M059J (cell line): ENCODE measurements at regions not wholly inside any gene's neighbourhood (a gene's known extent, or its start where the extent isn't known, plus 50 kb on each side); places are given as distances from the start of the nearest gene placed in this dataset.
"Not testable (repeated sequence)": the region's sequence is repeated elsewhere in the genome, so short reads cannot be mapped to it uniquely, and the experiment has no call there.

Source experiments
- DNase-seq: peaks from one replicate; pipeline ENCODE4 v3.0.0-alpha.2; 2012; ENCODE audit warnings: low read depth

DNA sequence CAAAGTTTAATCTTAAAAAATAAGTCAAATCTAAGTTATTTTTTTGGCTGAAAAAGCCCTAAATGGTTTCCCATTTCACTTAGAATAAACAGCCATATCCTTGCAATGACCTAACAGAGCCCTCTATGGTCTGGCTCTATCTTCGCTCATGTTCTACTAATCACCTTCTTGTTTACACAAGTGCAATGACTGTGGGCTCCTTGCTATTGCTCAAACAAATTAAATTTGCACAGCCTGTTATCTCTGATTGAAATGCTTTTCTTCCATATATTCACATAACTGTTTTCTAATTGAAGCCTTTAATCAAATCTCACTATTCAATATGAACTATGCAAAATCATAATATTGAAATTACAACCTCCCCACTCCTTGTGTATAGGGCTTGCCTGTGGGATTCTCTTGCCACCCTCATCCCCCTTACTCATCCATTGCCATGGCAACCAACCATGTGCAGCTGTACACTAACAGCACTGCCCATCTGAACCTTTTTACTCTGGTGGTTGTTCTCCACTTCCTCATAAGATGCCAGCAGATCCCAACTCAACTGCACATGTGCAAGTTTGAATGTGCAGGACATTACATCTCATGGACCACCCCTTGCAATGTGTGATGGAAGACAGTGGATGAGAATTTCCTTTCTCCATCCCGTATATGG lies 1083.2 kb downstream of the SOCS6 start:
- no peak for DNase-seq

DNA sequence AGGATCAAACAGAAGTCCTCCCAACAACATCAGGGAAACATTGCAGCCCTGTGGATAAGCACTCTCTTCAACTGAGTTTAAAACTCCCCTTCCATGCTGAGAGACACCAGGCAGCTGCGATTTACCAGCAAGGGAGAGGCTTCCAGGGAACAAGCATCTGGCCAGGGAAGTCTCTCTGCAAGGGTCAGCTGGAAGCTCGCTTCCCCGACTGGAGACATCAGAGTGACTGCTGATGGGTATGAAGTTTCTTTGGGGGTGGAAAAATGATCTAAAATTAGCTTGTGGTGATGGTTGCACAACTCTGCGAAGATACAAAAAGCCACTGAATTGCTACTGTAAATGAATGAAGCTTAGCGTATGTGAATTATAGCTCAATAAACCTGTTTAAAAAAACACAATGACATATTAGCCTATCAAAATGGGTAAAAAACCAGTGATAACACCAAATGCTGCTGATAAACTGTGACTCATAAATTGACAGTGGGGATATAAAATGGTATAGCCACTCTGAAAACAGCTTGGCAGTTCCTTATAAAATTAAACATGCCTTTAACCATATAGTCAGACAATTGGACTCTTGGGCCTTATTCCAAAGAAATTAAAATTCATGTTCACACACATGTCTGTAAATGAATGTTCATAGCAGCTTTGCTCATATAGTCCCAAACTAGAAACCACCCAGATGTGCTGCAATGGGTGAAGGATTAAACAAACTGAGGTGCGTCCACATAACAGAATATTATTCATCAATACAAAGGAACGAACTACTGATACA lies 1082.0 kb downstream of the SOCS6 start:
- no peak for DNase-seq

DNA sequence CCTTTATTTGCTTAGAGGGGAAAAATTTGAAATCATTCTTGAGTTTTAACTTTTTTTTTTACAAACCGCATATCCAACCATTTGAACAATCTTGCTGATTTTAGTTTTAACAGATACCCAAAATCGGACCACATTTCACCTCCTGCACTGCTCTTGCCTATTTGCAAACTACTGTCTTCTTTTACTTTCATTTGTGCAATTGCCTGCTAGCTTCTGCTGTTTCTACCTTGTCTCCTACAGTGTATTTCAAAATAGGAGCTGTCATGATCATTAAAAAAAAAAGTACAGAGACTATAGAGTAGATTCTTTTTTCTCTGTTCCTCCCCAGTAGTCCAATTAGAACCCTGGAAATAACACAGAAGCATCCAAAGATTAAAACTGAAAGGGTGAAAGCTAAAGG lies 1081.2 kb downstream of the SOCS6 start:
- DNase-seq: no peak

DNA sequence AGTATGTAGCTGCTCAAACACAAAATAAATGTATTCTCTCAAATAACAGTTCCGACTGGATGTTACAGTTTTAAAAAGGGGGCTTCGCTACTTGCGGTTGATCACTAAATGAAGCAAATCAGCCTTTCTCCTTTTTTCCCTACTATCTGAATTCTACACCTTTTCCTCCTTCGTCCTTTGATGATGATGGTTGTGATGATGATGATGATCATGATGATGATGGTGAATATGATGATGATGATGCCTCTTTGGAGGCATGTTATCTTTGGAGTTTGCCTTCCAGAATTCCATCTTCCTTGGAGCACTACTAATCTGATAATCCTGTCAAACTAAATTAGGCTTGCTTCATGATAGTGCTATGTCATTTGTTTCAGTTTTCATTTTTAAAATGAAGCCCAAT lies 1073.3 kb downstream of the SOCS6 start:
- no peak for DNase-seq

DNA sequence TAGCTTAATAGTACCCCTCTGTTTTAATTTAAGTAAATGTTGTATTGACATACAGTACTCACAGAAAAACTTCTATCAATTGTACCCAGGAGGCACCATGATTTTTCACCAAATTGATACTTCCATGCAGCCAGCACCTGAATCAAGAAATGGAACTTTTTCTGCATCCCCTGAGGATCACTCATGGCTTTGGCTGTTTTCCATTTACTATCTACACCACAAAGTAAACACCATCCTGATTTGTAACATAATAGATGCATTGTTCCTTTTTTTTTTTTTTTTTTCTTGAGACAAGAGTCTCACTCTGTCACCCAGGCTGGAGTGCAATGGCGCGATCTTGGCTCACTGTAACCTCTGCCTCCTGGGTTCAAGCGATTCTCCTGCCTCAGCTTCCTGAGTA lies 1066.8 kb downstream of the SOCS6 start:
- peak; percentile 3 for DNase-seq

DNA sequence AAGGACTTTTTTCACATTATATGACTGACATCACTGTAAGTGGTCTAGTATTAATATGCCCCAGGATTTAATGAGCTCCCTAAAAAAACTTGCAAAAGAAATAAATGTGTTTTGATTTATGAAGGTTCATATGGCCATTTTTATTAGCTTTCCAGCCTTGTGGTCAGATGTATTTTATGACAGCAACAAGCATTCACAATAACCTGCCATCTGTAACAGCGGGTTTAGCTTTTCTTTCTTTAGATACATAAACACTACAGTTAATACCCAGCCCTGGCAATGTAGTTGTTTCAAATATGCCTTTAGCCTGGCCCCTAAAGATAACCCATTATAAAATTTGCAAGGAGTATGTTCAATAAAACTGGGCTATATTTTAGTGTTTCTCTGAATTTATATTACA lies 1063.8 kb downstream of the SOCS6 start:
- DNase-seq: no peak

DNA sequence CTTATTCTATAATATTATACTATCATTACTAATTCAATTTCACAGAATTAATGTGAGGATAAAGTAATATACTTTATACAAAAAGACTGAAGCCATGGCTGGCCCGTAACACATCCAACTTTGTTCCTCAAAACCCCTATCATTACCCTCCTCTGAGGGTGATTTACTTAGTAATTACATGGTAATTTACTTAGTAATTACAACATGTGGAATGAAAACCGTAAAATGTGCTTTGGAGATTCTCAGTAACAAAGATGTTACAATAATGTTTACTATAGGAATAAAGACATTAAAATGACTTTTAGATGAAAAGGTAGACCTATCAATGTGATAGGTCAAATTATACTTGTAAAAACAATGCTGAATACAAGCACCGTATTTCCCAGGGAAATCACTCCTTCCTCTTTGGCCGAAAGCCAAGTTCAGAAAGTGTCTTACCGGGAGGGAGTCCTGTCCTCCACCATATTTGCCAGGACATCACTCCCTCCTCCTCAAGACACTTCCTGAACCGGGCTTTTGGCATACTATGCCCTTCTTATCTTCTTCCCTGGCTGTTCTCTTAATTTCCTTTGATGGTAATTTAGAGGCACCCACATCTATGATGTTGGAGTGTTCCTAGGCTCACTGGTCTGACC lies 1047.8 kb downstream of the SOCS6 start:
- DNase-seq: no peak

DNA sequence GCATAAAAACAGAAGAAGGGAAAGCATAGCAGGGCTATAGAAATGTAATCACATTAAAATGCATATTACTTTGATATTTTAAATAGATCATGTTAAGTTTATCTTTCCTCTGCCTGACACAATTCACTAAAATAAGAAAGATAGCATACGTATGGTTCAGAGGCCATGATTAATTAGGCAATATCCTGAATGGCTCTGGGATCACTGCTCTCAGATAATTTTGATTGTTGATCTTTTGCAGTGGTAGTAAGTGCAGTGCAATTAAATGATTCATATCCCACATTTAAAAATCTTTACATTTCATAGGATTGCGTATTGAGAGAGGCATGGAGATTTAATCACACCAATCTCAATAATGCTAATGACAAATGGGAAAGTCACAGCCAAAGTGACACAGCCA lies 1040.7 kb downstream of the SOCS6 start:
- no peak for DNase-seq

DNA sequence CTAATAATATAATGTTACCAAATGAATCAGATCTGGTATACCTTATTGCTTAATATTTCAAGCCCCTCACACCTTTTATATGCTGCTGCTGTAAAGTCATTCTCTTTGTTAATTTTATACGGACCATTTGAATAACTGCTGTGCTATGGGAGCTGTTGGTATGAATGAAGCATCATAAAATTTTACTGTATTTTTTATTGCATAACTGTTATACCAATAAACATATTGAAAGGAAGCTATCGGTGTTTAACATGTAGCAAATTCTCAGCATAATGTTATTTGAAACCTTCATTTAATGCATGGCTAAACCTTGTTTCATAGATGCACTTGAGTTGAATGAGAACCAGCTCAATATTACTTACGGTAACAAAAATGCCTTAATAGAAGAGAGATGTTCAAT lies 1040.3 kb downstream of the SOCS6 start:
- no peak for DNase-seq

DNA sequence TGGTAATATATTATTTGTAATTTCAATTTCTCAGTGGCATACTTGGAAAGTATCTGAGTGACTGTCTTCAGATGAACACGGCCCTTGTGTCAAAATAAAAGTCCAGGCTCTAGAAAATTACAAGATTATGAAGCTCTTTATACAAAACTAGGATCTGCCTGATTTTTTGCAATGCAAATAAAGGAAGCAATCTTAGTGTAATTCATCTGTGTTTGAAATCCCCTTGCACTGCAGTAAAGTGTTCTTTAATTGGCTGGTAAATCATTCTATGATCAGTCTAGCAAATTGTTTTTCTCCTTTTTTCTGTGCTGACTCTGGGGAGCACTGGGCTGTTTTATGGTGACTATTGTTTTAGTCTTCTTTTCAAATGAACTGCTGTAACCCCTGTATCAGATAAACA lies 1039.0 kb downstream of the SOCS6 start:
- no peak for DNase-seq

DNA sequence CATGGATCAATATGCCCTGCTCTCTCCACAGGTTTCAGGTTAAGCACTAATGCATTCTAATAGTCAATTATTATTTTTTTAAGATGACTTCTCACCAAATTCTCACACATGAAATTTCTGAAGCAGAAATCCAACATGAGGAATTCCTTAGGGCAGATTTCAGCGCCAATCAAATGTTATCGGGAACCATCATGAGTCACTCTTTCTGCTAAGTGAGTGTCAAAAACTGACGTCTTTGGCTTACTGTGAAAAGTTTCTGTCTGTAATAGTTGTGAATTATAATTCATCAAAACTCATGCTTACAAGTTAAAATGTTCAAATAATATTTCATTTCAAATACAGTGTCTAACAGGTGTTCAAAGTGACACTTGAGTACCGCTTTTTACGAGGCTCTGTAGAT lies 1038.6 kb downstream of the SOCS6 start:
- DNase-seq: no peak

DNA sequence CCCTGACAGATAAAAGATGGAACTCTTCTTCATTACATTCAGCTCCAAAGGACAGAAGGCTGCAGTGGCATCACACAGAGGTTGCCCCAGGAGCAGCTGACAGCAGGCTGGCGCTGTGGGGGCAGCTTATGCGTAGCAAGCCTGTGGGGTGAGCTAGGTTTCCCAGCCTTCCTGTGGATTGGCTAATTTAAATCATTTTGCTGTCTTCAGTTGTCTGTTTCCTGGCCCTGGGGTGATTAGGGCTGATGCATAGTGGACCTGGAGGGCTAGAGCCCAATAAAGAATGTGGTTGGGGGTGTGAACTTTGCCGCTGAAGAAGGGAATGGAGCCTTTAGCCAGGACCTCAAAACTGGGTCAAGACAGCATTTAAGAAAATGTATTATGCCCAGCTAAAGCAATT lies 1038.0 kb downstream of the SOCS6 start:
- DNase-seq: no peak

DNA sequence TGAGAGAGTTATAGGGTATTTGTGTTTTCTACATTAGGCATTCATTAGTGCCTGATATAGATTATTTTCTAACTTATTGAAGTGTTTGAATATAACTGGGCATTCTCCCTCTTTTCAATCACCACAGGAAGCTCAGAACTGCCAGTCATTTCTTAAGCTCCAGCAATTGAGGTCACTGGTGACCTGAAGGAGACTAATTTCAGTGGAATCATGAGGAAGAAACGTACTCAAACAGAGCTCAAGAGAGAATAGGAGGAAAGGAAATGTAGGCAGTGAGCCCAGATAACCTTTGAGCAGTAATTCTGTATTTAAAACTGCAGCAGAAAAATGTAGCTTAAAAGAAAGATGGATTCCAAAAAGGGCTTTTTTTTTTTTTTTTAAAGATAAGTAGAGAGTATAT lies 1035.5 kb downstream of the SOCS6 start:
- no peak for DNase-seq

DNA sequence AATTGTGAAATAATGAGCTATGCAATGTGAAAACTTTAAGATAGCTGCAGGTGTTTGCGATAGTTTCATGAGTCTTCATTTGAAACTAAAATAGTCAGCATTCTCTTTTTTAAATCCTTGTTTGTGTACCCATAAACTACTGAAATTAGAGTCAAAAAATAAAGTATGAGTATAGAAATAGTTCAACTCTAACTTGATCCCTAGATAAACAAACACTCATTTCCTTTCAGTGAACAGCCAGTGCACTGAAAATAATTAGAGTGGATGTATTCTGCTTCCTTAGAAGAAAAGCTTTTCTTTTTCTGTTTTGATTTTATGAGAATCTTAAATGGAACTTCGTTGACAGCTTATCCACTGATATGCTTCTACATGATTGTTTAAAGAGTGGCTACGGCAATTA lies 1033.4 kb downstream of the SOCS6 start:
- DNase-seq: no peak

DNA sequence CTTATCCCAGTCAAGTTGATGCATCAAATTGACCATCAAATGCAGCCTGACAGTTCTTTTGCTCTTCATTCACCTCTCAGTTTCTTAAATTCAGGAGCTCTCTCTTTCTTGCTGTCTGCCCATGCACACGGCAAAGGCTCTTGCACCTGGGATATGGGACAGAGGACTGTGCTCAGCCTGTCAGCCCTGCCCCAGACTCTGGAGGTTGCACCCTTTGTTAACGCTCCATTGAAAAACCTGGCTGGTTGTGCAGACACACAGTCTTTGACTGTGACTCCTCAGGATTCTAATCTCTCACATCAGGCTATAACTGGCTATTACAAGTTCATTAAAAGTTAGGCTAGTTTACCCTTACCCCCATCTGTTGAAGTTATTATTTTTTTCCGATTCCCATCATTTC lies 1032.5 kb downstream of the SOCS6 start:
- DNase-seq: no peak

DNA sequence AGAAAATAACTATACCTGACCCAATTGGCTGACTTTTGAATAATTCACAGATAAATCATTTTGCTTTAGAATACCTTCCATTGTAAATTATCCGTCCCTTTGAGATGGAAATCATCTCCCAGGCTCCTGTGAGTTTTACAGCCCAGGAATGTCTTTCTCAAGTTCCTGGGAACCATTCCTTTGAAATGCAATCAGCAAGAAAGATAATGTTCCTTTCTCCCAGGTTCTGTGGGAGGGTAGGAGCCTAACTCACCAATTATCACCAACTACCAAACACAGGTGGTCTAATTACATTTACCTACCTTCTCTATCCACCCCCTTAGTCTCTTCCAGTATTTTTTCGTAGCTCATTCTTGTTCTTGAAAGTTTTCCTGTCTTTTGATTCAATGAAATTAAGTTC lies 1016.0 kb downstream of the SOCS6 start:
- DNase-seq: no peak

DNA sequence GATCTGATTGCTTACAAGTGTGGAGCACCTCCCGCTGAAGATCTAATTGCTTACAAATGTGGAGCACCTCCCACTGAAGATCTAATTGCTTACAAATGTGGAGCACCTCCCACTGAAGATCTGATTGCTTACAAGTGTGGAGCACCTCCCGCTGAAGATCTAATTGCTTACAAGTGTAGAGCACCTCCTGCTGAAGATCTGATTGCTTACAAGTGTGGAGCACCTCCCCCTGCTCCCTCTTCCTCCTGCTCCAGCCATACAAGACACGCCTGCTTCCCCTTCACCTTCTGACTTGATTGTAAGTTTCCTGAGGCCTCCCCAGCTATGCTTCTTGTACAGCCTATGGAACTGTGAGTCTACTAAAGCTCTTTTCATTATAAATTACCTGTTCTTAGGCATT lies 1014.9 kb downstream of the SOCS6 start:
- DNase-seq: not testable (repeated sequence)

DNA sequence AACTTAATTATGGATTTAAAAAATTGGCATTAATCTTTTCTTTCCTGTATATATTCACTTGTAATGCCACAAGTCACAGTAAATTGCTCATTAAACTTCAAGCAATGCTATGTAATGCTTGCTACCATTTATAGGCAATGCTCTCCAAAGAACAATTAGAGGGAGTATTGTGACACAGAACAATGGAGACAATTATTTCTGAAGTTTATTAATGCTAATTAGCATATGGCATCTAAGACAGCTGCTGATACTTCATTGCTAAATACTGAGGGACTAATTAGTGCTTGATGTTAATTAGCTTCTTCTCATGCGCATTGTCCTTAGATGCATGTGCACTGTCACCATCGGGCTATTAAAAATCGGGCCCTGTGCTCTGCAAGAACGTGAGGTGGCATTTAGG lies 1012.8 kb downstream of the SOCS6 start:
- no peak for DNase-seq

DNA sequence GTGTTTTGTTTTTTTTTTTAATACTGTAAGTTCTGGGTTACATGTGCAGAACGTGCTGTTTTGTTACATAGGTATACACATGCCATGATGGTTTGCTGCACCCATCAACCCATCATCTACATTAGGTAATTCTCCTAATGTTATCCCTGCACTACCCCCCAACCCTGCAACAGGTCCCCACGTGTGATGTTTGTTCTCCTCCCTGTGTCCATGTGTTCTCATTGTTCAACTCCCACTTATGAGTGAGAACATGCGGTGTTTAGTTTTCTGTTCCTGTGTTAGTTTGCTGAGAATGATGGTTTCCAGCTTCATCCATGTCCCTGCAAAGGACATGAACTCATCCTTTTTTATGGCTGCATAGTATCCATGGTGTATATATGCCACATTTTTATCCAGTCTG lies 1005.4 kb downstream of the SOCS6 start:
- not testable (repeated sequence) for DNase-seq

DNA sequence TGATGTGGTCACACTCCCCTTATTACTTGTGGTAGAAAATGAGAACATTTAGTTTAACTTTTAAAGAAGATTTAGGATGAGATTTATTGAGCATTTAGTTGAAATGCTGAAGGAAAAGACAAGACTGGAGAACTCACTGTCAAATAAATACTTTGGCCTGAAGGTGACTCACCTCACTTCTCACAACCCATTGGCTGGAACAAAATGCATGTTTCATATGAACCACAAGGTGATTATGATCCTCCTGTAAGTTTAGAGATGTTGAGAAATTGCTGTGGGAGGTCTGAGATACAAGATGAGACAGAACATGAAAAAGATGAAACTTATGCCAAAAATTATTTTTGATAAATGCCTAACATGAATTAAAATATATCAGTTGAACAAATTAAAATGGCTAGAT lies 1004.5 kb downstream of the SOCS6 start:
- DNase-seq: peak; percentile 3

DNA sequence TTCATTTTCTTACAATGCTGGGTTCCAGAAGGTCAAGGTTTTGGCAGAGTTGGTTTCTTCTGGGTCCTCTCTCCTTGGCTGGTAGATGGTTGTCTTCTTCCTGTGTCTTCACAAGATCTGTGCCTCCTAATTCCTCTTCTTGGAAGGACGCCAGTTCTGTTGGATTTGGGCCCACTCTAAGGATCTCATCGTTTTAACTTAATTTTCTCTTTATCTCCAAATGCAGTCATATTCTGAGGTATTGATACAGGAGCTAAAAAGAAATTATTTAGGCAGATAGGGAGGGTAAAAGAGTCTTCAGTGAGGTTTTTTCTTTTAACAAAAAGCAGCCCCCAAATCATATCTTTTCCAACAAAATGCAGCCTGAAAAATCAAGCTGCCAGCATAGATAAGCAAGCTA lies 998.4 kb downstream of the SOCS6 start:
- no peak for DNase-seq

DNA sequence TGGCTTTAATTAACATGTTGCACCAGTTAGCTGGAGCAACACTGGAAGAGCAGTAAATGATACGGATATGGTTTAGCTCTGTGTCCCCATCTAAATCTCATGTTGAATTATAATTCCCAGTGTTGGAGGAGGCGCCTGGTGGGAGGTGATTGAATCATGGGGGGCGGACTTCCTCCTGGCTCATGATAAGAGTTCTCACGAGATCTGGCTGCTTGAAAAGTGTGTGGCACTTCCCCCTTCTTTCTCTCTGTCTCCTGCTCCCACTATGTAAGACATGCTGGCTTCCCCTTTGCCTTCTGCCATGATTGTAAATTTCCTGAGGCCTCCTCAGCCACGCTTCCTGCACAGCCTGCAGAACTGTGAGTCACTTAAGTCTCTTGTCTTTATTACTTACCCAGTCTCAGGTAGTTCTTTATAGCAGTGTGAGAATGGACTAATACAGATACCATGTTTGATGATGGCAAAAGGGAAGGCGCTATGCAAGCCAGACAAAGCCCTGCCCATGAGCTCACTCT lies 963.6 kb downstream of the SOCS6 start:
- DNase-seq: no peak

DNA sequence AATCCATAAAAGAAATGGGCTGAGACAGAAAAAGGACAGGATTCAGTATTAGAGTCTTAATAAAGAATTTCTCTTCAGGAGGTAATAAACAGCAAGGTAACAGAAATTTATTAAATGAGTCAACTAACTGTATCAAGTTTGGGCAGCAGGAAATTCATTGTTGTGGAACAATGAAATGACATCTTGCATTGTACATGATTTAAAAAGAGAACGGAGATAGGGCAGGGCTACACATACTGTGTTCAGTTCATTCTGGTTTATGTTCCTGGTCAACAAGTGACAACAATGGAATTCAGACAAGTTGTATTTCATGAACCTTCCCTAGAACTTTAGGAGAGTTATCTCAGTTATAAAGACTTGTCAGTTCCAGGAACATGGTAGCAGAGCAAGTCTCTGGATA lies 961.3 kb downstream of the SOCS6 start:
- DNase-seq: no peak
